Stimulated activated CD4-positive, alpha-beta T cell treated with anti-CD3 and anti-CD28 coated beads, Interleukin-2, amount 100 ng/mL, for 48 hours (primary cell): ENCODE measurements at regions not wholly inside any gene's neighbourhood (a gene's known extent, or its start where the extent isn't known, plus 50 kb on each side); places are given as distances from the start of the nearest gene placed in this dataset.
"Not testable (repeated sequence)": the region's sequence is repeated elsewhere in the genome, so short reads cannot be mapped to it uniquely, and the experiment has no call there.

Experiments
- DNase-seq, 2 donors: peaks; one replicate each; pipeline ENCODE4 v3.0.0-alpha.2; 2020

- DNase-seq = no peak
These were observed 169.8 kb downstream of the LRIG3 start for GRCh38 chr12:58750484-58750883.

DNA sequence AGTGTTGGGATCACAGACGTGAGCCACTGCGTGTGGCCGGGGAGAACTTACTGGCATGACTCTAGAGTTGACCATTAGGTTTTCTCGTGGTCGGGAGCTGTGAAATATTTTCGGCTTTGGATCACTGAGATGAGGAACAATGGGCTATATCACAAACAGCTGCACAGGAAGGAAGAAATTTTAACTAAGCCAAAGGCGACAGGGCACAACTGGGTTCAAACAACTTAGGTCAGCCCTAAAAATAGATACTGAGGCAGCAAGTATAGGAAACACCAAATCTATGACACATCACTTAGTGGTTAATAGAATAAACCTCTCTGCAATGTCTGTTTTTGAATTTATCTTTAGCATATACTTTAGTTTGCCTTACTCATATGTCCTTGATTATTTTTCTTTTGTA lies 162.9 kb downstream of the LRIG3 start:
- DNase-seq = no peak

DNA sequence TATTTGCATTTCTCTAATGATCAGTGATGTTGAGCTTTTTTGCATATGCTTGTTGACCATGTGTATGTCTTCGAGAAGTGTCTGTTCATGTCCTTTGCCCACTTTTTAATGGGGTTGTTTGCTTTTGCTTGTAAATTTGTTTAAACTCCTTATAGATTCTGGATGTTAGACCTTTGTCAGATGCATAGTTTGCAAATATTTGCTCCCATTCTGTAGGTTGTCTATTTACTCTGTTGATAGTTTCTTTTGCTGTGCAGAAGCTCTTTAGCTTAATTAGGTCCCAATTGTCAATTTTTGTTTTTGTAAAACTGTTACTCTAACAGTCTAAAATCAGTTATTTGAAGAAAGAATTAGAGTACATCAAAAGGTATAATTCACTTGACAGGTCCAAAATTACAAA lies 160.6 kb downstream of the LRIG3 start:
- not testable (repeated sequence) for DNase-seq

GRCh38 chr12:58761308-58761707 lies 159.0 kb downstream of the LRIG3 start:
- DNase-seq = no peak

DNA sequence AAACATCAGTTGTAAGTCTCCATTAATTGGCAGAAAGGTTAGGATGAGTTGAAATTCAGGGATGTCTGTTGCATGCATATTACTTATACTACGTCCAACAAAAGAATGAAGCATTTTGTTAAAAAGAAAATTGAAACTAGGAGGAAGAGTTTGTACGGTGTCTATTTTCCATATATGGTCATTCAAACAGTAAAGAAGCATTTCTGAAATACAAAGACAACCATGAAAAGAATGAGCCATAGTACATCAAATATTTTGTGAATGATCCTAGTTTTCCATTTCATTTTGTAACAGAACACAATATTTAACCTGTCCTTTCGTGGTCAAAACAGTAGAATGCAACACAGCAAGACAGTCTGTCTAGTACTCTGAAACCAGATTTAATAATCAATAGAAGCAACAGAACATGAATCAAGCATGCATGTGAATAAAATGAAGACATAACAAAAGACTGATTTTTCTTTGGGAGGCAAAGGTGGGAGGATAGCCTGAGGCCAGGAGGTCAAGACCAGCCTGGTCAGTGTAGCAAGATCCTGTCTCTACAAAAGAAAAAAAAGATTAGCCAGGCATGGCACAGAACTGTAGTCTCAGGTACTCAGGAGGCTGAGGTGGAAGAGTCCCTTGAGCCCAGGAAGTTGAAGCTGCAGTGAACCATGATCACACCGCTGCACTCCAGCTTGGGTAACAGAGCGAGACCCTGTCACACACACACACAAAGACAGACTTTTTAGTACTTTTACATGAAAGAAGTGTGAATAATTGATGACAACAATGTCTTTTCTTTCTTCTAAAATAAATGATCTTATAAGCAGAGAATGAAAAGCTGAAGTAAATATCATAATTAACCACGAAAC lies 156.0 kb downstream of the LRIG3 start:
- DNase-seq = no peak

GRCh38 chr12:58765076-58765475 lies 155.2 kb downstream of the LRIG3 start:
- no peak for DNase-seq

- DNase-seq = no peak
These were observed 154.4 kb downstream of the LRIG3 start for GRCh38 chr12:58765653-58766512.

DNA sequence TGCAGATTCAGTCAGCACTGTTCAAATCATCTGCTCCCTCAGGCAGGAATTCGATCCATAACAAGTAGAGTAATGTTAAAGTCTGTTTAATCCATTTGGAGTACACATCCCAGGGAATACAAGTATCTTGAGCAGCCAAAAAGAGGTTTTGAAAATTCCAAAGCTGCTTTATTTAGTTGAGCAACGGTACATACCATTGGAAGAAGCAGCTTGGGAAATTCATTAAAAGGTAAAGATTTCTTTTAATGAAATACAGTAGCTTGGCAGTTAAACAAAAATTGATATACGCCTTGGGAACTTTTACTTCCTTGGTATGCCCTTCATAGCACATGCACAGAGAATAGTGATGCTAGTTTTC lies 153.8 kb downstream of the LRIG3 start:
- no peak for DNase-seq

- no peak for DNase-seq
These were observed 152.8 kb downstream of the LRIG3 start for GRCh38 chr12:58767496-58767895.

DNA sequence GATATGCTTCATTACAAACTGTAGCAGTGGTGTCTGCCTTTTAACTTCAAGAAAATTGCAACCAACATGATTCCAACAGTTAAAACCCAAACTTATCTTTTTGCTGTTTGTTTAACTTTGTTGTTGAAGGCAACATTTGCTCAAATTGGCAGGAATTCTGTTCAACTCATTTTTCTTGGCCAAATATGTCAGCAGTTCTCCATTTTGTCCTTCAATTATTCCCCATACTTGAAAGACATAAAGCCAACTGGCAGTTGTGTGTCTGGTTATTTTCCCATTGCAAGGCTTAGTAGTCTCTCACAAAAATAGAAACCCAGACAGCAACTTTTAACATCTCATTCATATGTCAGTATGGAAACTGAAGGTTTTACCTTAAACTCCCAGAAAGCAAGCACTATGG lies 146.3 kb downstream of the LRIG3 start:
- DNase-seq = no peak

GRCh38 chr12:58774731-58775130 lies 145.6 kb downstream of the LRIG3 start:
- no peak for DNase-seq

DNA sequence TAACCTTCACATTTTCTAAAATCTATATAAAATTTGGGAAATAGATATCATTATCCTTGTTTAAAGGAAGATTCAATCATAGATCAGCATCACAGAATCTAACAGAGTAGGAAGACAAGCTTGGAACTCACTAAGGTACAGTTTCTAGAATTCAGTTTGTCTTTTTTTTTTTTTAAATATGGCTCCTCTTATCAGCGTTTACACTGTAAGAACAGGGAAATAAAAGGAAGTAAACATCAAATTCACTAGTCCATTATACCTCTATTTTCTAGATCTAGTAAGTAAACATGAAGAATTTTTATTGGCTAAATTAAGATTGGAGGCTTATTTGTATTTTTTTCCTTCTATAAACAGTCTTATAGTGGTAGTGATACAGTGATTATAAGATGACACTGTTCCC lies 144.9 kb downstream of the LRIG3 start:
- DNase-seq = no peak

- DNase-seq = no peak
These were observed 144.2 kb downstream of the LRIG3 start for GRCh38 chr12:58776144-58776543.

DNA sequence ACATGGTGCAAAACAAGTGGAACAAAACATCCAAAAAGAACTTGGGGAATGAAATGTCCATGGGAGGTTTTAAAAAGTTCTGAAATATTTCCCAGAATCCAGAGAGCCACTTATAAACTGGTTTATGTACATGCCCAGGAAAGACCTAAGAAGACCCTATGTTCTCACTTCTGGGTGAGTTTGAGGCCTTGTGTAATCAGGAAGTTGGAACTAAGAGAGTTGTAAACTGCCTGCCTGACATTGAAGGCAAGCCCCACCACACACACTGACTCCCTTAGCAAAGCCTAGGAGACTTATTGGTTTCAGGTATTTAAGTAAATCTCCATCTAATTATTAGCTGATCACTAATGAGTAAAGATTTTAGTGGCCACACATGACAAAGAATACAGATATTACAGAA lies 142.5 kb downstream of the LRIG3 start:
- DNase-seq = no peak

DNA sequence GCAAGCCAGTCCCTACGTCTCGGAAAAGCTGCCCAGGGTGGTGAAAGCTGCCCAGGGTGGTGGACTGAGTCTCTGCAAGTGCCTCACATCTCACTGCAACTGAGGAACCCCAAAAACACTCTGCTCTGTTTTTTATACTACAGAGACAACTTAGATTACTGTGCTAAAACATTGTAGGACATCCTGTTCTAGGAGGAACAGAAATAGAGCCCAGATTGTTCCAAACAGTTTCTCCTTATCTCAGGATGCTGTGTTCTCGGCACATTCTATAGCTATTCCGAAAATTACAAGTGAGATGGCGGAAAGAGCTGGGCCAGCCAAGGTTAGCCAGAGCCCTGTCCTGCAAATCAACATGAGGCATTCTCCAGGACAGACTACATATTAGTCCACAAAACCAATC lies 138.7 kb downstream of the LRIG3 start:
- no peak for DNase-seq

- DNase-seq = no peak
These were observed 133.1 kb downstream of the LRIG3 start for GRCh38 chr12:58787021-58787760.

GRCh38 chr12:58794859-58795258 lies 125.4 kb downstream of the LRIG3 start:
- no peak for DNase-seq

DNA sequence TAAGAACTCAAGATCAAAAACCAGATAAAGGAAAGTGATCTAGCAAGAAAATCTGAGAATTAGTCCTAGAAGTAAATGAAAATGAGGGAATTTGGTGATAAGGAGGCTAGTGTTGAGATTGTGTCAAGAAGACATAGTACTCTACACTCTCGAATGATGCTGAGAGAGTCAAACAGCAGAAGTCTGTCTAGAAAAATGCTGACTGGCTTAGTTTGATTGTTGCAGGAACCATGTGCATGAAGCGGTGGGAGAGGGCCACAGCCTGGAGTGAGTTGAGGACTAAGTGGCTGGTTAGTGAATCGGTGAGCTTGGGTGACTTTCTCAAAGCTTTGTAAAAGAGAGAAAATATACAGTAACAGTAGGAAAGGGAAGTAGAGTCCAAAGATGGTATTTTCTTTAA lies 124.5 kb downstream of the LRIG3 start:
- DNase-seq = no peak

DNA sequence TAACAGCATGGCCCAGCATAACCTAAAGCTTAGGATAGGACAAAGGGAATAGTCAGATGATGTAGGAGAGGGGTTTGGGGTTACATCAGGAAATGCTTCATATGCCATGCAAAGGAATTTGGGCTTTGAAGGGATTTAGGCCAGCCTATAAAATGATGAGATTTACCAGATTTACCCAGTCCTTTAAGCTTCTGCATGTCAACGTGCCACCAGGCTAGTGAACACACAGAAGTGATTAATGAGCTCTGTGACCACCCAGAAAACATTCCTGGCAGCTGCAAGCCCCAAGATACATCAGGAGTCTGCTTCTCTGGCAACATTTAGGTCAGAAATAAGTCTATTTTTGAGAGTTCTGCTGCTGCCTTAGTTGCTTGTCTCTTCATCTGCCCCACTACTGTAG lies 118.3 kb downstream of the LRIG3 start:
- DNase-seq = no peak

- no peak for DNase-seq
These were observed 116.4 kb downstream of the LRIG3 start for GRCh38 chr12:58803908-58804307.

DNA sequence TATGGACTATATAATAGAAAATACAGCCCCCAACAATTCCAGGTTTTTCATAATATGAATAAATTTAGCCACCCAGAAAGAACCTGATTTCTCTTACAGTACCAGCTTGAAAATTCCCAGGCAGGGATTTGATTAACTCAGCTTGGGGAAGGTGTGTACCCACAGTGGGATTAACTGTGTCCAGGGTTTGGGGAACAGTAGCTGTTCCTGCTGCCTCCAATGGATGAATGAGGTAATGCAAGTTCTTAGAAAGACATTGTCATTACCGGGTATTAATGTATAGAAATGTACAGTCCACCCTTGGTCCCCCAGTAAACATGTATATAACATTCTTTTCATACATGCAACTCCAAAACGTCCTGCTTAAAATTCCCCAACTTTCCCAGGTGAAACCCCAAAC lies 115.6 kb downstream of the LRIG3 start:
- DNase-seq = no peak

GRCh38 chr12:58809064-58809607 lies 111.2 kb downstream of the LRIG3 start:
- no peak for DNase-seq

DNA sequence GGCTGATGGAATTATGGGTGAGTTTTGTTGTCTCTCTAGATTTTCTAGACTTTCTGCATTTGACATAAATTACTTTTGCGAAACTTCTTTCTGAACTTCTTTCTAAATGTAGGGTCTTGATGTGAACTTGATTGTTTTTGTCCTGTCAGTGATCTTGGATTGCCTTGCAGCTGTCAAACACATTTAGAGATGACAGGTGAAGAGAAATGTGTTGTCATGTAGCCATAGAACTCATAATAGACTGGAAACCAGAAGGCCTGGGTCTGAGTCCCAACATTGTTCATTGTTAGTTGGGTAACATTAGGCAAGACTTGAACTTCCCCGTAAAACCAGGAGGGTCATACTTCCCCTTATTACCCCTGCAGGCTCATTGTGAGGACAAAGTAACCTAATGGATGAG lies 109.0 kb downstream of the LRIG3 start:
- no peak for DNase-seq
